H1 (cell line): ENCODE measurements at regions not wholly inside any gene's neighbourhood (a gene's known extent, or its start where the extent isn't known, plus 50 kb on each side); places are given as distances from the start of the nearest gene placed in this dataset.

Experiments
- CTCF ChIA-PET: fragments of 300-600 bp; sonication (Branson Sonifier 250); formaldehyde crosslinking; loops from one replicate; lab custom pipeline; 2021; ENCODE audit not compliant: partially characterized antibody; lab: Charles Lee
- POLR2A ChIA-PET: fragments of 300-600 bp; sonication (Branson Sonifier 250); formaldehyde crosslinking; loops from one replicate; lab custom pipeline; 2021; ENCODE audit warnings: inconsistent platforms; ENCODE audit not compliant: partially characterized antibody; lab: Charles Lee
- DNase-seq, 2 experiments: peaks; one replicate each; pipeline versions ENCODE4 v3.0.0 to v3.0.0-alpha.2; 2010 to 2022; ENCODE audit warnings: low spot score in 2 of 2, low read depth in 1 of 2, mixed read lengths in 1 of 2
- FAIRE-seq: peaks from 2 replicates; lab custom pipeline; 2011; peaks lifted over from hg19 to GRCh38; lab: Jason Lieb, UNC
- H2AFZ ChIP-seq: 2 replicates; pipeline ENCODE4 v1.8.1; 2012; ENCODE audit warnings: low read length, inconsistent platforms
- H2AK5ac ChIP-seq: 2 replicates; pipeline ENCODE4 v1.6.1; 2013; ENCODE audit warnings: low read depth, low read length
- H2BK120ac ChIP-seq: replicated peaks from 2 replicates; pipeline ENCODE3; 2013; ENCODE audit warnings: low read depth, low read length, inconsistent platforms
- H2BK12ac ChIP-seq: 2 replicates; pipeline ENCODE4 v1.6.1; 2013; ENCODE audit warnings: low read depth, low read length
- H2BK15ac ChIP-seq: 2 replicates; pipeline ENCODE4 v1.6.1; 2013; ENCODE audit warnings: low read length
- H2BK20ac ChIP-seq: 2 replicates; pipeline ENCODE4 v1.6.1; 2013; ENCODE audit warnings: low read length
- H2BK5ac ChIP-seq: 2 replicates; pipeline ENCODE4 v1.6.1; 2013; ENCODE audit warnings: low read depth, low read length
- H3K14ac ChIP-seq: 2 replicates; pipeline ENCODE4 v1.6.1; 2013; ENCODE audit warnings: inconsistent platforms; ENCODE audit not compliant: insufficient read length
- H3K18ac ChIP-seq: 2 replicates; pipeline ENCODE4 v1.6.1; 2013; ENCODE audit warnings: low read length; ENCODE audit errors: extremely low read depth
- H3K23ac ChIP-seq: 2 replicates; pipeline ENCODE4 v1.6.1; 2013; ENCODE audit warnings: inconsistent platforms; ENCODE audit not compliant: insufficient read length
- H3K23me2 ChIP-seq: 2 replicates; pipeline ENCODE4 v1.6.1; 2013; ENCODE audit warnings: low read depth, low read length
- H3K27ac ChIP-seq: 2 replicates; pipeline ENCODE4 v1.6.1; 2011; ENCODE audit warnings: low read depth, low read length, inconsistent platforms
- H3K27me3 ChIP-seq, 4 experiments: replicated peaks in 1 of 4; 1 replicate in 1 of 4; 2 replicates in 3 of 4; pipeline versions ENCODE4 v1.6.1 to v1.8.1; 2011 to 2013; ENCODE audit warnings: low read length in 3 of 4, mild to moderate bottlenecking in 3 of 4, inconsistent platforms in 2 of 4, mixed read lengths in 2 of 4, moderate library complexity in 1 of 4; ENCODE audit not compliant: control insufficient read depth in 3 of 4, insufficient read depth in 3 of 4; ENCODE audit errors: extremely low read depth in 1 of 4
- H3K36me3 ChIP-seq, 4 experiments: 2 replicates each; pipeline versions ENCODE4 v1.6.1 to v1.8.1; 2011 to 2013; ENCODE audit warnings: mild to moderate bottlenecking in 4 of 4, low read length in 3 of 4, moderate library complexity in 2 of 4, control low read depth in 1 of 4, inconsistent platforms in 1 of 4; ENCODE audit not compliant: insufficient read depth in 4 of 4, control insufficient read depth in 2 of 4
- H3K4ac ChIP-seq: replicated peaks from 2 replicates; pipeline ENCODE3; 2013; ENCODE audit warnings: low read length, low read depth, mixed read lengths, inconsistent platforms; ENCODE audit not compliant: insufficient read length
- H3K4me1 ChIP-seq, 4 experiments: replicated peaks in 1 of 4; 1 replicate in 1 of 4; 2 replicates in 3 of 4; pipeline versions ENCODE4 v1.6.1 to v1.8.1; 2011 to 2013; ENCODE audit warnings: low read length in 3 of 4, inconsistent platforms in 2 of 4, mixed read lengths in 1 of 4; ENCODE audit not compliant: insufficient read depth in 4 of 4, control insufficient read depth in 3 of 4
- H3K4me2 ChIP-seq, 2 experiments: 2 replicates each; pipeline versions ENCODE4 v1.6.1 to v1.8.1; 2011 to 2013; ENCODE audit warnings: low read depth in 2 of 2, low read length in 2 of 2, control low read depth in 1 of 2, inconsistent platforms in 1 of 2, mild to moderate bottlenecking in 1 of 2; ENCODE audit not compliant: insufficient read depth in 1 of 2
- H3K4me3 ChIP-seq, 4 experiments: fragments of 200-600, 300-600 bp in 1 of 4; sonication (generic), shearing (Covaris generic), sonication (Bioruptor Twin) in 1 of 4; 2 replicates each; pipeline versions ENCODE4 v1.5.1 to v1.8.1; 2011 to 2016; ENCODE audit warnings: low read length in 4 of 4, low read depth in 3 of 4, control low read depth in 2 of 4, inconsistent platforms in 2 of 4, mild to moderate bottlenecking in 2 of 4, mixed read lengths in 1 of 4, moderate library complexity in 1 of 4; ENCODE audit not compliant: insufficient read depth in 2 of 4; ENCODE audit errors: extremely low read depth in 1 of 4
- H3K56ac ChIP-seq: replicated peaks from 2 replicates; pipeline ENCODE3; 2013; ENCODE audit warnings: low read depth, mild to moderate bottlenecking, mixed read lengths, low read length, inconsistent platforms; ENCODE audit not compliant: insufficient read length
- H3K79me1 ChIP-seq: 2 replicates; pipeline ENCODE4 v1.6.1; 2013; ENCODE audit warnings: low read depth, low read length, control low read depth
- H3K79me2 ChIP-seq, 2 experiments: 2 replicates each; pipeline versions ENCODE4 v1.6.1 to v1.8.1; 2012 to 2013; ENCODE audit warnings: low read length in 2 of 2, mild to moderate bottlenecking in 2 of 2, inconsistent platforms in 1 of 2; ENCODE audit not compliant: insufficient read depth in 2 of 2, control insufficient read depth in 1 of 2
- H3K9ac ChIP-seq, 4 experiments: replicated peaks in 1 of 4; 1 replicate in 1 of 4; 2 replicates in 3 of 4; pipeline versions ENCODE4 v1.6.1 to v1.8.1; 2011 to 2013; ENCODE audit warnings: low read depth in 3 of 4, low read length in 3 of 4, control low read depth in 2 of 4, mild to moderate bottlenecking in 2 of 4, moderate library complexity in 2 of 4, inconsistent platforms in 1 of 4; ENCODE audit errors: extremely low read depth in 1 of 4
- H3K9me3 ChIP-seq, 2 experiments: 2 replicates each; pipeline versions ENCODE4 v1.6.1 to v1.8.1; 2012 to 2013; ENCODE audit warnings: mild to moderate bottlenecking in 2 of 2, moderate library complexity in 2 of 2, control low read depth in 1 of 2, inconsistent platforms in 1 of 2, low read depth in 1 of 2, low read length in 1 of 2, mixed read lengths in 1 of 2; ENCODE audit not compliant: insufficient read depth in 2 of 2
- H4K20me1 ChIP-seq, 2 experiments: replicated peaks in 1 of 2; 2 replicates each; pipeline versions ENCODE3 to v1.8.1; 2011 to 2013; ENCODE audit warnings: inconsistent platforms in 2 of 2, low read length in 2 of 2, mild to moderate bottlenecking in 1 of 2; ENCODE audit not compliant: insufficient read depth in 2 of 2, control insufficient read depth in 1 of 2
- H4K5ac ChIP-seq: 2 replicates; pipeline ENCODE4 v1.6.1; 2013; ENCODE audit warnings: low read length, low read depth, mixed read lengths, inconsistent platforms; ENCODE audit not compliant: insufficient read length
- H4K8ac ChIP-seq: 2 replicates; pipeline ENCODE4 v1.8.0; 2013; ENCODE audit warnings: mild to moderate bottlenecking, moderate library complexity, low read length, inconsistent platforms; ENCODE audit not compliant: insufficient read depth; ENCODE audit errors: extremely low read depth
- H4K91ac ChIP-seq: replicated peaks from 2 replicates; pipeline ENCODE3; 2013; ENCODE audit warnings: low read length, mixed read lengths, inconsistent platforms; ENCODE audit not compliant: insufficient read length
- CTCF ChIP-seq, 3 experiments: IDR thresholded peaks; 1 replicate in 2 of 3; 2 replicates in 1 of 3; pipeline versions ENCODE4 v1.5.1 to v1.6.1; 2011; ENCODE audit warnings: low read length in 3 of 3, mild to moderate bottlenecking in 3 of 3, inconsistent platforms in 2 of 3, low read depth in 1 of 3, moderate library complexity in 1 of 3; ENCODE audit not compliant: insufficient read depth in 1 of 3; ENCODE audit errors: control extremely low read depth in 1 of 3
- EZH2 ChIP-seq: fragments of 200-600 bp; sonication (generic); IDR thresholded peaks from 2 replicates; pipeline ENCODE4 v1.7.1; 2012; ENCODE audit warnings: low read depth, mild to moderate bottlenecking, moderate library complexity, low read length, inconsistent platforms; ENCODE audit not compliant: severe bottlenecking
- RXRA ChIP-seq: IDR thresholded peaks from 2 replicates; pipeline ENCODE4 v1.6.1; 2011; ENCODE audit warnings: low read depth, mild to moderate bottlenecking, low read length, moderate library complexity; ENCODE audit not compliant: insufficient read depth
- SRF ChIP-seq: IDR thresholded peaks from 2 replicates; pipeline ENCODE4 v1.6.1; 2011; ENCODE audit warnings: mild to moderate bottlenecking, low read depth, low read length, moderate library complexity
- TAF1 ChIP-seq: IDR thresholded peaks from 2 replicates; pipeline ENCODE4 v1.6.1; 2011; ENCODE audit warnings: mild to moderate bottlenecking, low read depth, low read length
- USF2 ChIP-seq: IDR thresholded peaks from 2 replicates; pipeline ENCODE4 v1.6.1; 2011; ENCODE audit warnings: low read length, improper control_type of control experiment
- WGBS, 2 experiments: shearing (Covaris generic) in 1 of 2; methylation state at CpG; one replicate each; pipeline versions ENCODE4 v1.1.6 to v1.1.7; 2013 to 2015; ENCODE audit warnings: low lambda C conversion rate in 2 of 2, mixed read lengths in 2 of 2, inconsistent platforms in 1 of 2, low coverage in 1 of 2, missing lambda C conversion rate in 1 of 2; ENCODE audit not compliant: insufficient replicate concordance in 2 of 2, insufficient coverage in 1 of 2, insufficient read length in 1 of 2; ENCODE audit errors: extremely low coverage in 1 of 2, missing lambda C conversion rate in 1 of 2; 5-methylcytosine and 5-hydroxymethylcytosine counted together

GRCh38 chr6:14770572-14770971, 475.3 kb upstream of the JARID2 start:
- Histone ChIP-seq H2BK15ac (no peak overlapping the region), H2BK5ac (no peak overlapping the region), H4K20me1 (no peaks in the 10 kb centered on the region), H3K4me3 (no peak overlapping the region), H3K14ac (no peak overlapping the region), H2BK12ac (no peak overlapping the region), H3K56ac (no peak overlapping the region), H3K23me2 (no peaks in the 10 kb centered on the region), H2AK5ac (no peak overlapping the region), H3K4ac (no peak overlapping the region), H2BK120ac (no peak overlapping the region), H3K27ac (no peak overlapping the region), H4K5ac (no peak overlapping the region), H3K27me3 (no peaks in the 10 kb centered on the region), H3K23ac (no peak overlapping the region), H4K91ac (peak overlapping the region; percentile 11), H4K8ac (no peak overlapping the region), H2BK20ac (no peak overlapping the region), H3K9me3 (no peaks in the 10 kb centered on the region), H3K36me3 (no peaks in the 10 kb centered on the region), H3K79me2 (no peaks in the 10 kb centered on the region), H3K9ac (no peak overlapping the region), H3K4me2 (no peak overlapping the region), H2AFZ (no peak overlapping the region), H3K79me1 (no peaks in the 10 kb centered on the region), H3K4me1 (peaks cover 0 to 6% (median 0%) of the 10 kb centered on the region in 4 experiments; a peak in 2 of 7 replicates), H3K18ac (no peak overlapping the region)
- no peak for TF ChIP-seq USF2
- TF ChIP-seq SRF = no peak
- no peak for TF ChIP-seq RXRA
- TF ChIP-seq CTCF (IDR thresholded peaks at IDR 0.05; ENCODE audit: control extremely low read depth in 1 of 3, insufficient read depth in 1 of 3, low read depth in 1 of 3, low read length in 3 of 3) = no peak
- no peak for TF ChIP-seq EZH2
- no peak for TF ChIP-seq TAF1
- DNase-seq (no peak), FAIRE-seq (no peak)
- POLR2A ChIA-PET = no interaction called here
- CTCF ChIA-PET = no interaction called here
- WGBS, 2 experiments = 89% methylated on average over 6 of the region's 6 CpGs; no CpG with 5 or more reads in 1 of the 2 experiments
